Inferior parietal cortex (tissue), 1 donor: ENCODE measurements at regions not wholly inside any gene's neighbourhood (a gene's known extent, or its start where the extent isn't known, plus 50 kb on each side); places are given as distances from the start of the nearest gene placed in this dataset.
A peak's percentile ranks its signal among the peaks of the same experiment; 100 is the strongest.

Experiments
- DNase-seq: peaks from one replicate; pipeline ENCODE4 v3.0.0-alpha.2; 2016; ENCODE audit errors: extremely low spot score

GRCh38 chr18:77444385-77444784 is 194.7 kb downstream of the GALR1 start:
- DNase-seq, result no peak

- DNase-seq, result no peak
These were observed 198.4 kb downstream of the GALR1 start for GRCh38 chr18:77448046-77448445.

GRCh38 chr18:77455004-77455403 is 205.4 kb downstream of the GALR1 start:
- no peak for DNase-seq

GRCh38 chr18:77457681-77458080 is 208.0 kb downstream of the GALR1 start:
- DNase-seq, result no peak

- DNase-seq, result no peak
These were observed 211.5 kb downstream of the GALR1 start for GRCh38 chr18:77461062-77461688.

GRCh38 chr18:77464917-77465316 is 215.3 kb downstream of the GALR1 start:
- DNase-seq, result no peak

- no peak for DNase-seq
These were observed 217.2 kb downstream of the GALR1 start for GRCh38 chr18:77466890-77467289.

- DNase-seq, result no peak
These were observed 219.5 kb downstream of the GALR1 start for GRCh38 chr18:77469131-77469530.

GRCh38 chr18:77470569-77471413 is 221.1 kb downstream of the GALR1 start:
- no peak for DNase-seq

- DNase-seq, result no peak
These were observed 222.9 kb downstream of the GALR1 start for GRCh38 chr18:77472509-77472908.

GRCh38 chr18:77478646-77479442 is 229.2 kb downstream of the GALR1 start:
- DNase-seq, result peak; percentile 25

GRCh38 chr18:77481541-77481940 is 231.9 kb downstream of the GALR1 start:
- DNase-seq, result no peak

- no peak for DNase-seq
These were observed 232.8 kb downstream of the GALR1 start for GRCh38 chr18:77482190-77483085.

GRCh38 chr18:77486985-77487384 is 237.3 kb downstream of the GALR1 start:
- DNase-seq, result no peak

GRCh38 chr18:77487951-77488740 is 238.5 kb downstream of the GALR1 start:
- DNase-seq, result no peak

- no peak for DNase-seq
These were observed 245.4 kb downstream of the GALR1 start for GRCh38 chr18:77495079-77495478.

GRCh38 chr18:77495982-77496690 is 246.5 kb downstream of the GALR1 start:
- no peak for DNase-seq

GRCh38 chr18:77501266-77501665 is 251.6 kb downstream of the GALR1 start:
- no peak for DNase-seq

GRCh38 chr18:77505499-77505898 is 255.9 kb downstream of the GALR1 start:
- DNase-seq, result no peak

- DNase-seq, result no peak
These were observed 262.5 kb downstream of the GALR1 start for GRCh38 chr18:77512152-77512551.
